ENCODE measurements at regions not wholly inside any gene's neighbourhood (a gene's known extent, or its start where the extent isn't known, plus 50 kb on each side); places are given as distances from the start of the nearest gene placed in this dataset.

DNA sequence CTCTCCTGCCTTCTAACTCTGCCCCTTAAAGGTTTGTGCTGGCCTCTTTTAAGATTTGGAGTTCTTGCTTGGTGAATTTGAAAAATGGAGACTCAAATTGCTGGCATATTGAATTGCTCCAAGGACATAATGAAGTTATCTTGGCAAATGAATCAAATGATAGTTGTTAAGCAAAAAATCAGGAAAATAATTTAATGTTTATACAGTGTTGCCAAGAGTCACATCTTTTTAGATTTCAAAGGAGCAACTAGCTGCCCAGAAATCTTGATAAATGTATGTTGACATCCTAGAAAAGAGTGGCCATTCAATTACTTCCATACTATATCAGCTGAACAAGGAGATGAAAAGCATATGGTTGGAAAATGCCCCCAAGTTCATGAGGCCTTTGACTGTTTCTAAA is 610.0 kb upstream of the LCORL start:
- Histone ChIP-seq H2AFZ (ENCODE audit: low read length) (no peak overlapping the region), H3K23ac (ENCODE audit: insufficient read length, low read depth, low read length) (no peak overlapping the region), H3K9ac (ENCODE audit: extremely low read depth, insufficient read length, low read length) (no peak overlapping the region), H3K4me1 (ENCODE audit: insufficient read depth, low read length) (no peaks in the 10 kb centered on the region), H3K27me3 (ENCODE audit: insufficient read depth, low read length) (no peaks in the 10 kb centered on the region), H3K79me1 (ENCODE audit: insufficient read depth, low read depth, low read length, poor library complexity, severe bottlenecking) (no peaks in the 10 kb centered on the region), H3K4ac (ENCODE audit: low read depth, low read length) (no peak overlapping the region), H2AK5ac (ENCODE audit: insufficient read length, low read length) (no peak overlapping the region), H3K14ac (ENCODE audit: insufficient read depth, low read length) (no peak overlapping the region), H2BK20ac (ENCODE audit: low read depth, low read length, poor library complexity, severe bottlenecking) (no peak overlapping the region), H2BK120ac (ENCODE audit: low read depth, low read length, poor library complexity, severe bottlenecking) (no peak overlapping the region), H2BK12ac (ENCODE audit: insufficient read length, low read depth, low read length) (no peak overlapping the region), H3K56ac (ENCODE audit: insufficient read length, low read depth, low read length) (no peak overlapping the region), H3K18ac (ENCODE audit: insufficient read length, low read depth, low read length) (no peak overlapping the region), H3K23me2 (ENCODE audit: insufficient read length, low read depth, low read length, poor library complexity, severe bottlenecking) (no peaks in the 10 kb centered on the region), H3K27ac (ENCODE audit: insufficient read length, low read depth, low read length) (no peak overlapping the region), H4K5ac (ENCODE audit: insufficient read length, low read depth, low read length) (no peak overlapping the region), H4K20me1 (ENCODE audit: control insufficient read depth, insufficient read depth, insufficient read length) (no peaks in the 10 kb centered on the region), H3K4me2 (ENCODE audit: insufficient read depth, insufficient read length, low read length) (no peak overlapping the region), H2BK15ac (ENCODE audit: low read depth, low read length) (no peak overlapping the region), H4K91ac (ENCODE audit: insufficient read length, low read depth, low read length) (no peak overlapping the region), H3K9me3 (ENCODE audit: control insufficient read depth, low read depth, low read length) (peaks cover 6% of the 10 kb centered on the region), H2BK5ac (ENCODE audit: insufficient read length, low read length) (no peak overlapping the region), H3K79me2 (ENCODE audit: insufficient read depth, low read length) (no peaks in the 10 kb centered on the region), H4K8ac (replicated peaks; ENCODE audit: insufficient read length, low read depth, low read length) (no peak overlapping the region), H3T11ph (ENCODE audit: low read length) (no peak overlapping the region)
- Mint-ChIP-seq H3K36me3 (ENCODE audit: insufficient read depth in 1 of 3, low read depth in 3 of 3) (peaks cover 2 to 10% (median 8%) of the 10 kb centered on the region in 3 experiments), H3K9me3 (peaks cover 10 to 16% of the 10 kb centered on the region in 2 experiments), H3K27me3 (ENCODE audit: low read depth) (no peaks in the 10 kb centered on the region), H3K4me3 (no peak overlapping the region), H3K4me1 (peaks cover 2% of the 10 kb centered on the region in 2 experiments), H3K27ac (no peak overlapping the region)
- no peak for DNase-seq
- TF ChIP-seq, protein P1, sequence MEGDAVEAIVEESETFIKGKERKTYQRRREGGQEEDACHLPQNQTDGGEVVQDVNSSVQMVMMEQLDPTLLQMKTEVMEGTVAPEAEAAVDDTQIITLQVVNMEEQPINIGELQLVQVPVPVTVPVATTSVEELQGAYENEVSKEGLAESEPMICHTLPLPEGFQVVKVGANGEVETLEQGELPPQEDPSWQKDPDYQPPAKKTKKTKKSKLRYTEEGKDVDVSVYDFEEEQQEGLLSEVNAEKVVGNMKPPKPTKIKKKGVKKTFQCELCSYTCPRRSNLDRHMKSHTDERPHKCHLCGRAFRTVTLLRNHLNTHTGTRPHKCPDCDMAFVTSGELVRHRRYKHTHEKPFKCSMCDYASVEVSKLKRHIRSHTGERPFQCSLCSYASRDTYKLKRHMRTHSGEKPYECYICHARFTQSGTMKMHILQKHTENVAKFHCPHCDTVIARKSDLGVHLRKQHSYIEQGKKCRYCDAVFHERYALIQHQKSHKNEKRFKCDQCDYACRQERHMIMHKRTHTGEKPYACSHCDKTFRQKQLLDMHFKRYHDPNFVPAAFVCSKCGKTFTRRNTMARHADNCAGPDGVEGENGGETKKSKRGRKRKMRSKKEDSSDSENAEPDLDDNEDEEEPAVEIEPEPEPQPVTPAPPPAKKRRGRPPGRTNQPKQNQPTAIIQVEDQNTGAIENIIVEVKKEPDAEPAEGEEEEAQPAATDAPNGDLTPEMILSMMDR (conservative IDR thresholded peaks at IDR 0.05): no peak
